ENCODE measurements at regions not wholly inside any gene's neighbourhood (a gene's known extent, or its start where the extent isn't known, plus 50 kb on each side); places are given as distances from the start of the nearest gene placed in this dataset.
"Not testable (repeated sequence)": the region's sequence is repeated elsewhere in the genome, so short reads cannot be mapped to it uniquely, and the experiment has no call there.

GRCh38 chr5:102617191-102618187 is 118.7 kb upstream of the SLCO6A1 start:
- DNase-seq, result no peak

DNA sequence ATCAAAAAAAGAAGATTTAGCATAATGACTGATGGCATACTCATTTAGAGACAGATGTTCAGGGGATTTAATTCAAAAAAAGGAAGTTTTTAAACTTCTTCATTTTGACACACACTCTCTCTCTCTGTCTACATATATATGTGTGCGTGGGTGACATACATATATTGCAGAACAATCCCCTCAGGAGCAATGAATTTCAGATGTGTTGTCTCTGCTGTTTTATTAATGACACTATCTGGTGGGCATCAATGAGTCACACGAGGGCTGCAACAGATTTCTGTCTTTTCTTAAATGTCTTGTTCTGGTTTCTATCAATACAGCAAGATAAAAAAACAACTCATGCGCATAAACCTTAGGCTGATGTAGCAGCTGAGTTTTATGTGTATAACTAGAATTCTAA is 123.5 kb upstream of the SLCO6A1 start:
- no peak for DNase-seq

GRCh38 chr5:102623329-102624065 is 124.7 kb upstream of the SLCO6A1 start:
- DNase-seq, result no peak

- no peak for DNase-seq
Measured at GRCh38 chr5:102624405-102624804, 125.6 kb upstream of the SLCO6A1 start.

DNA sequence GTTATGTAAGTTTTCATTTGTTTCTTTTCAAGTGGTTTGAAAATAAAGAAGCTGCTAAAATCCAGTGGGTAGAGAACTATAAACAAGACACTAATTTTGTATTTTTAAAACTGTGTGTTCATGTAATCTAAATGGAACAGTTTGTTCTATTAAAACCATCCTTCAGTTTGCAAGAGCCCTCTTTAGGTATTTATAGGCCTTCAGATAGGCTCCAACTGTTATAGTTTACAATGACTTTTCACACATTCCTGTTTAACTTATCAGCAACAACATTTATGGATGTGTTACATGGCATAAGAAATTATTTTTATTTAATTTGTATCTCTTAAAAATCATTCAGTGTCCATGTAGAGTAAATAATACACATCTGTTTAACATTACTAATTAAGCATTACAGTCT is 126.7 kb upstream of the SLCO6A1 start:
- DNase-seq, result no peak

DNA sequence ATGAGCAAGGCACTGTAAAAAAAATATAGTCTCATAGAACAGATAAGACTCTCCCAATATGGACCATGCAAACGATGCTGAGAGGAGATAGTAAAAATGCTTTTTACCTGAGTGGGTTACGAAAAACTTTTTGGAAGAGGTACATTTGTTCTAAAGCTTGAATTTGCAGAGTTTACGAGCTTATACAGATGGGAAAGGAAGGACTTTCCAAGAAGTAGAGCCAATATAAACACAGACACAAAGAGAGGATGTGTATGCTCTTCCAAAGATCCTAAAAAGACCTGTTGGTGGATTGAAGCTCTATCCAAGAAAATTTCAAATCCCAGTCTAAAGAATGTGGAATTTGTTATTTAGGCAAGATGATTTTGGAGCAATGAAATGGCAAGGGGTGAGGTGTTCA is 127.1 kb upstream of the SLCO6A1 start:
- no peak for DNase-seq

- no peak for DNase-seq
Measured at GRCh38 chr5:102627315-102627714, 127.8 kb upstream of the PAM start.

DNA sequence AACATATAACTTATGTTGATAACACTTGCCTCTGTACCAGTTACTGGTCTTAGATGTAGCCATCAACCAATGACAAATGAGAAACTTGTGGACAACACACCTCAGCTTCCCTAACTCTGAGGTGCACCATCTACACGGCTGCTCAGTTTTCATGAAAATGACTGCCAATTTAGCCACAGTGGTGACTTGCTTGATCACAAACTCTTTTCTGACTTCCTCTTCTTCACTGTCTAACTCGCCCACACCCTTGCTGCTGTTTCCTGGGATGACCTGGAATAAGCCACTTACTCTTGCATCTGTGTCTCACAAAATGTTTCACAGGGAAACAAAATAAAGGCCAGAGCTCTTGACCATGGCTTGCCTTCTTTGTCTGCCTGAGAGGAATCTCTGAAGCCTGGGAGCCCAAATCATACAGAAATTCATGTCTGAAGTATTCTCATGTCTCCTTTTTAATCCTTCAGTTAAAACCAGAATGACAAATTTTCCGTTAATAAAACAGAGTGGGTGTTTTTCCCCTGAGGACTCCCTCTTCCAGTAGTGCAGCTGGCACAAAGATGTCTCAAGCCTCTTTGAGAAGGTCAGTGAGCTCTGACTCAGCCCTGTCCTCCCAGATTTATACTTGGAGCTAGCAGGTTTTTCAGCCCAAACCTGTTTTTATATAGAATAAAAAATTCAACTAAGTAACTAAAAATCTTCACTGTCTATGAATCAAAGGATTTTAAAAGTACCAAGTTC is 126.5 kb upstream of the PAM start:
- no peak for DNase-seq

GRCh38 chr5:102629827-102630605 is 125.1 kb upstream of the PAM start:
- no peak for DNase-seq

- DNase-seq, result not testable (repeated sequence)
Measured at GRCh38 chr5:102635399-102635798, 119.7 kb upstream of the PAM start.

GRCh38 chr5:102638316-102638715 is 116.8 kb upstream of the PAM start:
- DNase-seq, result no peak

DNA sequence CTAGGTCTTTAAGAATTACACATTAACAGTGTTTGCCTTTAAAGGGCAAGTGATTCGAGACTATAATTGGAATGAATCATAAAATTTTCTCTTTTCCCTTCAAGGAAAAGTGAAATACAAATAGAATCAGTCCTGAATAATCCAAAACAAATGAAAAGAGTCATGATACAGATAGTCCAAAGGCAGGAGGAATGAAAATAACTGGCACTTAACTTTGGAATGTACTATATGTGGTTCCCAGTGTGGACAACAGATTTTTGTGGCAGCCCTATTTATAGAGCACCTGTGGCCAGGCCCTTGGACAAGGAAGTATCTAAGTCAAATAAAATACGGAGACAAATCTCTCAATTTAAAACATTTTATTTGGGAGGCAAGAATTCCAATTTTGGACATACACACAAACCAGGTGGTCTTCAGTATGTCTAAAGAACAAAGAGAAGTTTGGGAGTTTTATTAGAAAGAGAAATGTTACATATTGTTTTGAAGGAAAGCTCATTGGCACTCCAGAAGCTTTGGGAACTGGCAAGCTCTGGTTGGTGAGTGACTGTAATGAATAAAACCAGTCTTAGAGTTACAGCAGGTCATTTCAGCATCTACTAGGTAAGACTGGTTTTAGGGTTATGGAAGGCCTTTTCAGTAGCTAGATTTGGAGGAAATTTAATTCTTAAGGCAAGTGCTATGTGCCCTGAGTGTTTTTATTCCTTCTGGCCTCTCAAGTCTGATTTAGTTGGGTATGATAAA is 116.0 kb upstream of the PAM start:
- DNase-seq, result no peak

GRCh38 chr5:102649731-102650130 is 105.4 kb upstream of the PAM start:
- no peak for DNase-seq

GRCh38 chr5:102651466-102651865 is 103.6 kb upstream of the PAM start:
- no peak for DNase-seq

GRCh38 chr5:102654559-102655349 is 100.4 kb upstream of the PAM start:
- no peak for DNase-seq

DNA sequence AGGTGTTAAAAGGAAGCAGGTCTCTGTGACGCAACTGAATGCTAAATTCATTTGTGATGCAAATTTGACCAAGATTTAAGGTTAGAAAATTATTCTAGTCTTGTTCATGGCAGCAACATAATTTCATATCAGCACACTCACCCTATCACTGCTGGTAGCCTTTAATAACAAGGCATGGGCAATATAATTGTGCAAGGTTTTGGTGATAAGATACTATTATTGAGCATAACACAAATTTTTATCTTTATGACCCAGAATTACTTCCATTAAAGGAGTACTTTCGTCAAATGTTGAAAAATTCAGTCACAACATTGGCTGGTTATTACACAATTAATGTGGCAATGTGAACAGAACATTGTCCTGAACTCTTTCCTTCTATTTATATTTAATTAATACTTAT is 96.0 kb upstream of the PAM start:
- DNase-seq, result no peak

- no peak for DNase-seq
Measured at GRCh38 chr5:102660111-102660510, 95.0 kb upstream of the PAM start.

DNA sequence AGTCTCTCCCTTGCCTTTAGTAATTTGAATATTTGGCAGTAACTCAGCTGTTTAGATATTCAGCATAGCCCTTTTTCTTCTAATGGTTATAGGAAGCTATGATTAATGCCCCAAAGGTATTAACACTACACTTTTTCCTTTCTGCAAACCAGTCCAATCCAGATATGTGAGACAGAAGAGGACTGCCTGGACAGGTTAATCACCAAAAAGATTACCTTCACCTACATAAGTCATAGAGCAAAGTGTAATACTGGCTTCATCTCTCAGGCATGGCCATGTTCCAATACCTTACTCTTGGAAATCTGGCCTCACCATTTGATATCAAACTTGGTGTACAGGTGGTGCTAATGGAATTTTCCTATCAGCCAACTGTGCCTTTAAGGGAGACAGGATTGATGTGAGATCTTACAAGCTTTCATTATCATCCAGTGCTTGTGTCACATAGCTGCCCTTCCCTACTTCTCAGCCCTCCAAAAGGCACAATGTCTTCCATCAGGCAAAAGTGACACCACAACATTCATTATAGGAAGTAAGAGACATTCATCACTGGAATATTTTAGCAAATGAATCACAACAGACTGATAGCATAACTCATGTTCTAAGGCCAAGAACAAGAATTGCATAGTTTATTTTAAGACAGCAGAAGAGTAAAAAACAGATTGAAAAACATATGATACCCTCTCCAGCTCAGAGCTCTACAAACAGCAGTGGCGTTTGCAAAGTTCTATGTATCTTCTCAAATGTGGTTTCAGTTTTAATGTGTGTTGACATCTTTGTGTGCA is 91.2 kb upstream of the PAM start:
- no peak for DNase-seq

DNA sequence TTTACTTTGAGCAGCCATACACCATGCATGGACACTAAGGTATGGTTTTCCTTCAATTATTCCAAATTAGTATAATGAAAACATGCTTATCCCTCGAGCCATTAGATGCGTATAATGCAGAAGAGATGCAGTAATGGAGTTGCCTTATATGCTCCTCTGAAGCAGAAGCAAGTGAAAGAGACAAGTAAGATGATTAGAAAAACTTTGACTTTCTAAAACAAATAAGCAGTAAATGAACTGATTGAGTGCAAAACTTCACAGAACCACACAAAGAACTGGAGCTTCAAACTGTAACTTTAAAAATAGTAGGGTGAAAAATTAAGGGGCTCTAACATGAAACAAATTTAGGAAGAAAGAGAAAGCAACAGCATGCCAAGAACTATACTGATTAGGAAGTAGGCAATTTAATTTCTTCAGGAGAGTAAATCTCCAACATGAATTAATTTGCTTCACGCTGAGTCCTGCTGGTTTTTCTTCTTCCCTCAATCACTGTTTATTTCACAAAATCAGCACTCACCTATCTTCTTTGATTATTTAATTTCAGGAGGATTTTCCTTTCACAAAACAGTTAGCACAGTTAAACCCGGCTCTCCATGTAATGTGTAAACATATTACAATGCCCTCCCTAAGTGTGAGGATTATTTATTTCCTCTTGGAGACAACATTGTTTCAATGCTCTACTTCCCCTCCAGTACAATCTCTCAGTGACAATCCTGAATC is 90.3 kb upstream of the PAM start:
- DNase-seq, result no peak
